Stimulated activated CD4-positive, alpha-beta T cell treated with anti-CD3 and anti-CD28 coated beads, TNF-alpha, amount 100 ng/mL, for 4 hours (primary cell): ENCODE measurements at regions not wholly inside any gene's neighbourhood (a gene's known extent, or its start where the extent isn't known, plus 50 kb on each side); places are given as distances from the start of the nearest gene placed in this dataset.
"Not testable (repeated sequence)": the region's sequence is repeated elsewhere in the genome, so short reads cannot be mapped to it uniquely, and the experiment has no call there.

Experiments
- DNase-seq, 3 experiments: peaks; one replicate each; pipeline ENCODE4 v3.0.0-alpha.2; 2020; ENCODE audit warnings: low read depth in 3 of 3

DNA sequence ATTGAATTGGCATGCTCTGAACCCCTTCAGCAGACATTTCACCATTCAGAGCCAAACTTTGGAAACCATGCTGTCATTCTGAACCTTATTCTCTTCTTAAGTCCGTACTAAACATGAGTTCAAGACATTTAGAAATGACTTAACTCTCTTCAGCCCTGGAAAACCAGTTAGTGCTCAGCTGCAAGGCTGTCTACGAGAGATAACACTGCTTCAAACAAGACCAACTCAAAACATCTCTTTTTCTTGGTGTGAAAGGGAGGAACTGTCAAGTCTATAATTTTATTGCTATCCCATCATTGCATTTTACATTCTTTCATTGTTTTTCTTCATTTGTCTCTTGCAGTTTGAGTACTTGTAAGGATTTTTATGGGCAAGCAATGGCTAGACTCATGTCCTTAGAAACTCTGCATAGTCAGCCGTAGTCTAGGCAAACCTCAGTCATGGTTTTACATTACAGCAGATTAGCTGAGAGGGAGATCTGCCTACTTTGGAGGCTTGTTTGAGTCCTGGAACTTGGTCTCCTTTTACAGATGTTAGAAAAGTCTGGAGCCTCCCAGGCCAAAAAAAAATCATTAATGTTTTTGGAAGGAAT lies 120.6 kb upstream of the JADE1 start:
- no peak for DNase-seq

DNA sequence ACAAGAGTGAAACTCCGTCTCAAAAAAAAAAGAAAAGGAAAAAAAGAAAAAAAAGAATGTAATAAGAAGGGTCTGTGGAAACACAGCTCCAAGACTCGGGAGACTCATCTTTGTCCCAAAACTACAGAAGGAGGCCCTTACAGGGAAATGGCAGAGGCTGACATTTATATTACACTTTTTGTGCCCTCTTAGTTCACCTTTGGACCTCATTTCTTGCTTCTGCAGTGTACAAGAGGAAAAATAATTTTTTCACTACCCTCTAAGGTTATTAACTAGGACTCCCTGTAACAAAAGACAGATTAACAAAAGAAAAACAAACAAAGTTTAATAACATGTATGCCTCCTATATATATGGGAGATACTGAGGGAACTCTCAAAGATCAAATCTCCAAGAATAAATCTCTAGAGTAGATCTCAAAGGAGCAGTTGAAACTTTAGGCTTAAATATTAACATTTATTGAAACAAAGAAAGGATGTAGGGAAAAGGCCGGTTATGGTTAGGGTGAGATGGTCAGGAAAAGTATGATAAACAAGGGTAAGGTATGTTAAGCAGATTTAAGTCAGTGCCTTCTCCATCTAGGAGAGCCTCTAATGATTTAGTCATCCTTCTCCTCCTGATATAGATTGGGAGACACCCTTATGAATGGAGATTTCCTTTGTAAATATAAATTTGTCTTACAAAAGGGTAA lies 121.3 kb upstream of the JADE1 start:
- DNase-seq = no peak

DNA sequence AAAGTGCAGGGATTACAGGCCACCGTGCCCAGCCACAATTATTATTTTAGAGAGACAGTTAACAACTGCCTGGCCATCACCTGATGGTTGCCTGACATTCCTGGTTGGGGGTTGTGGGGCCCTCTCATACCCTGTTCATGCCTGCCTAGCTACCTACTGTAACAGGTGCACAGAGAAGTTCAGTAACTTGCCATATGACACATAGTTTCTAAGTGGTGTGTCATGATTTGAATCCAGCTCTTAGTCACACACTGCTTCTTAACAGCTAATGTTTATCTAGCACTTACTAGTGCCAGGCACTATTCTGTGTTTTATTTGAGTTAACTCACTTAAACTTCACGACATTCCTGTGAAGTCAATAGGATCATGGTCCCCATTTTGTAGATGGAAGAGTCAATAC lies 122.7 kb upstream of the JADE1 start:
- no peak for DNase-seq

DNA sequence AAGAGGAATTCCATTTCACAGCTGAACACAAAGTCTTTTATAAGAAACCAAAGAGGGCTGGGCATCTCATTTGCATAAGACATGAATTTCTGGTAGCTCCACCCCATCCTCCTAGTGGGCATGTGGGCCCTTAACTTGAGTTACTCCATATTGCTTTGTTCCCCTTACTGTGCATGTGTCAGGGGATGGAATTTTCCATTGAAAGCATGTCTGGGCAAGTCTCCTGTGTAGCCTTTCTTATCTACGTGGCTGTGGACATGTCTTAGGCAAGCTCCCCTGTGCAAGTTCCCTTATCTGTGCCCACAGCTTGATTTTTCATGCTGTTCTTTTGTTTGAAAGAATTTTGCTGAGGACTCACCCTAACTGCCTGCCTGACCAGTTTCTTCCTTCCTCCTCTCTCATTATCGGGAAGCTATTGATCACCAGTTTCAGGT lies 123.5 kb upstream of the JADE1 start:
- no peak for DNase-seq

DNA sequence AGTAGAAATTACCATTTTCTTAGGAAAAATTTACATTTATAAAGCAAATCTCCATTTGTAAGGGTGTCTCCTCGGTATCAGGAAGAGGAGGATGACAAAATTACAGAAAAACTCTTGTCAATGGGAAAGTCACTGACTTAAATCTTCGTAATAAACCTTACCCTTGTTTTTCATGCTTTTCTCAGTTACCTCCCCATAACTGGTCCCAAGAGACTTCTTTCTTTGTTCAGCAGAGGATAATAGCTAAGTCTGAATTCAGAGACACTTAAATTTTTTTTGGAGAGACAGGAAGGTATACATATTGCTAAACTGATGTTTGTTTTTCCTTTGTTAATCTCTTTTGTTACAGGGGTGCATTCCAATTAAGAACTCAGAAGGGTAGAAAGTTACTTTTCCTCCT lies 125.5 kb upstream of the JADE1 start:
- DNase-seq = no peak

DNA sequence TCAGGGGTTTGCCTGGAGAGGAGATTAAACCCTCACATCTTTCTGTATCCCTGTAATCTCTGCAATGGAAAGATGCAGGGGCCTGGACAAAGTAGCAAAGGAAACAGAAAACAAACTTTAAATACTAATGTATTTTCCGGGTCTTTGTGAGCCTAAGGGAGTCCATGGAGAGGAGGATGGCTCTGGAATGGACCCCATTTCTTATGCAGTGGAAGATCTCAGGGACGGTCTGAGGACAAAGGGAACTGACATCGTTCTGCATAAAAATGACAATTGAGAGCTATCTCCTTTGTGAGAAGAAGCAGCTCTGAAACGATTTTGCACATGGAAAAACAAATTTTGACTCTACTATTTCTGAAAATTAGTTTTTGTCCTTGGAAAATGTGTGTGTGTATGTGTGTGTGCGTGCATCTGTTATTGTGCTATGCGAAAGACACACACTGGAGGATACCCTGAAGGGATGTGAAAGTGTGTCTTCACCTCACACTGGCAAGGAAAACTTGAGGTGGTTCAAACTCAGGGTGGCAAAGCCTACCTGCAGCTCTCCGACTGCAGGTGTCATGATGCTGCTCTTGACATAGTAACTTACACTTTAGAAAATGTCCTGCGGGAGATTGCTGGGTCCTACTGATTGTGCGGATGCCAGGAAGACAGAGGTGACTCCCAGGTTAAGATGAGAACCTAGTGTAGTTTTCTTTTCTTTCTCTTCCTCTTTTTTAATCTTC lies 126.4 kb upstream of the JADE1 start:
- no peak for DNase-seq

DNA sequence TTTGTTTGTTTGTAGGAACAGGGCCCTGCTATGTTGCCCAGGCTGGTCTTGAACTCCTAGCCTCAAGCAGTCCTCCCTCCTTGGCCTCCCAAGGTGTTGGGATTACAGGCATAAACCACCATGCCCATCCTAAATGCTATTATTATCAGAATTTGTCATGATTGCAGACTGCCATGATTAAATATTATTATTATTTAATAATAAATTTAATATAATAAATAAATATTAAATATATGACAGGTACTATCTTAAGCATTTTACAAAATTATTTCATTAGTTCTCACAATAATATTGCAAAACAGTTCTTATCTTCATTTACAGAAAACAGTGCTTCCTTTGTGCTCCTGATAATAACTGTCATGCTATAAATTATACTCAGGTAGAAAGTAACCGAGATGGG lies 133.4 kb upstream of the JADE1 start:
- DNase-seq = no peak

DNA sequence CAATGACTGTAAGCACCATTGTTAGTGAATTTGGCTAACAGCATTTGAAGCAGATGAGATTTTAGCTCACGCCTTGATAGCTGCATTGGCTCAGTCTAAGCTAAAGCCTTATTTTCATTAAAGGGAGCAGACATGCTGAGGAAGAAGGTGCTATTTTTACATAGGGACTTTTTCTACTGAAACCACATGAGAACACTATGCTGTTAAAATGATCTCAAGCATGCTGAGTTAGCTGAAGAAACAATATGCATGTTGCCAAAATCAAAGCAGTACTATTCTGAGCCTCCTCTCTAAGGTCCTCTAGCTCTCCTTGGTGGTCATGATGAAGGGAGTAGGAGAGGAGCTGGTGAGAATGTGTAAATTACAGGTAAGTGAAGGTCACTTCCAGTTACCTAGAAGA lies 134.4 kb upstream of the JADE1 start:
- DNase-seq = no peak

DNA sequence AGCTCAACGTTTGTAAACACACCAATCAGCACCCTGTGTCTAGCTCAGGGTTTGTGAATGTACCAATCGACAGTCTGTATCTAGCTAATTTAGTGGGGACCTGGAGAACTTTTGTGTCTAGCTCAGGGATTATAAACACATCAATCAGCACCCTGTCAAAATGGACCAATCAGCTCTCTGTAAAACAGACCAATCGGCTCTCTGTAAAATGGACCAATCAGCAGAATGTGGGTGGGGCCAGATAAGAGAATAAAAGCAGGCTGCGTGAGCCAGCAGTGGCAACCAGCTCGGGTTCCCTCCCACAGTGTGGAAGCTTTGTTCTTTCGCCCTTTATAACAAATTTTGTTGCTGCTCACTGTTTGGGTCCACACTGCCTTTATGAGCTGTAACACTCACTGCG lies 136.3 kb upstream of the JADE1 start:
- DNase-seq = not testable (repeated sequence)

DNA sequence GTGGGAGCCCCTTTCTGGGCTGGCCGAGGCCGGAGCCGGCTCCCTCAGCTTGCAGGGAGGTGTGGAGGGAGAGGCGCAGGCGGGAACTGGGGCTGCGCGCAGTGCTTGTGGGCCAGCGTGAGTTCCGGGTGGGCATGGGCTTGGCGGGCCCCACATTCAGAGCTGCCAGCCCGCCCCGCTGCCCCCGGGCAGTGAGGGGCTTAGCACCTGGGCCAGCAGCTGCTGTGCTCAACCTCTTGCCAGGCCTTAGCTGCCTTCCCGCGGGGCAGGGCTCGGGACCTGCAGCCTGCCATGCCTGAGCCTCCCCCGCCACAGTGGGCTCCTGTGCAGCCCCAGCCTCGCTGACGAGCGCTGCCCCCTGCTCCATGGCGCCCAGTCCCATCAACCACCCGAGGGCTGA lies 136.9 kb upstream of the JADE1 start:
- not testable (repeated sequence) for DNase-seq

DNA sequence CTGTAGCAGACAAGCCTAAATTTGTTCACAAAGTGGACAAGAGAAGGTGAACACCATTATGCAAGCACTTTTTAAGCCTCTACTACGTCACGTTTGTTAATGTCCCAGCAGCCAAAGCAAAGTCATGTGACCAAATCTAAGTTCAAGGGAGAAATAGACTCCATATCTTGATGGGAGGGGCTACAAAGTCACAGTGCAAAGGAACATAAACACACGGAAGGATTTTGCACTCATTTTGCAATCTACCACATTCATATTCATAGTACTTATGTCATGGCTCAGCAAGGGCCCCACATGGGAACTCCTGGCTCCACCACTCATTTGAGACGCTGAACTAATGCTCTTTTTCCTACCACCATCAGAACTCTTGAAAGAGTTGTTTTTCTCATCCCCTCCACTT lies 139.0 kb upstream of the JADE1 start:
- DNase-seq = no peak

DNA sequence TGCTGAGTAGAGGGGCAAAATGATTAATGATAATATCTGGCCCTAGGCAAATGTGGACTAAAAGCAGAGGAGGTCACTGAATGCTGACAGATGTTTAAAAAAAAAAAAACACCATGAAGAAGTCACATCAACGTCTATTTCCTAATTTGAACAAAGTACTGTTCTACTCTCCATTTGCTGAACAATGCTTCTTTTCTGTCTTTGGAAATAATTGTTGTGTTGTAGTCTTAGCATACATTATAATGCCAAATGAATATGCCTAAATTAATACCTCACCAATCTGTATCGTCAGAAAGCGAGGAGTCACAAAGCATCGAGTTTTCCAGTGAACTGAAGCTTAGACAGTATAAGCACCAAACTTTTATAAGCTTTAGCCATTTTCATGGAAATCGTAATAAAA lies 140.9 kb upstream of the JADE1 start:
- no peak for DNase-seq

DNA sequence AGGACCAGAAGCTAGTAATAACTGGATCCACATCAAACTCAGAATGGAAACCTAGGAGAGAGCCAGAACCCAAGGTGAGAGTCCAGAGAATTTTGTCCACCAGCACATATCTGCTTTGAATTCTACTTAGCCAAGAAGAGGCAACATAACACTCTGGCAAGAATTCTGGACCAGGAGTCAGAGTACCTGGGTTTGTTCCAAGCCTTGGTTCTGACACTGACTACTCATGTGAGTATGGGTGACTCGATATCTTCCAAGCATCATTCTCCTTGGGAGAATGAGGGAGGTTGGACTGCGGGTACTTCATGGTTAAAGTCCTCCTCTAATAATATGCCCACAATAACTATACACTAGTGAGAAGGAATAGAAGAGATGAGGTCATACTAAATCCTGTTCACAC lies 144.0 kb upstream of the JADE1 start:
- no peak for DNase-seq

DNA sequence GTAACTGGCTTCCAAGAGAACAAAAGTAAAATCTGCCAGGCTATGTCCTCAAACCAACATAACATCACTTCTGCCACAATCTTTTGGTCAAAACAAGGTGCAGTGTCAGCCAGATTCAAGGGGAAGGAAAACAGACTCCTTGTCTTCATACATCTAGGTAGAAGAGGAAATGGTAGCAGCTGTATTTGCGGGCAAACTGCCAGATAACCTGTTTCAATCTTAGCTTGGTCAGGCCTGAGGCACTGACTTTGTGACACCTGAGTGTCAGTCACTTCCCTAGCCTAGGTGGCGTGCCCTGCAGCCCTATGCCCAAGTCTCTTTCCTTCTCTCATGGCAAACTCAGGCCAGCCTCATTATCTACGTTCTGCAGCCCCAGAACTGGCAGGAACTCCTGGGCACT lies 146.2 kb upstream of the JADE1 start:
- DNase-seq = no peak

DNA sequence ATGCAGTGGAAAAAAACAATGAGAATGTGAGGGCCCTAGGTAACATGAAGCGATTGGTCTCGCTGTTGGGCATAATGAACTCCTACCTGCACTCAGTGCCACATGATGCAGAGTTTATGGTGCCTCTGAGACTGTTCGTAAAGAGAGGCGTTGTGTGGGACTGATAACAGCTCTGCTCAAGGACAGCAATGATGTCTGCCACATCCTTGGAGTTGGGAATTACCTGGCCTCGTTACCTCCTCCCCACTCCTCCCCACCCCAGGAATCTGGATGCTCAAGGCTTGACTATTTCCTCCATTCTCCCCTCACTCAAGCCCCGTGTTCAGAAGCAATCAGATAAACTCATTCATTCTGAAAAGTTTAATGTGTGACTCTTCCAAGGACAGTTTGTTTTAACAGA lies 148.0 kb upstream of the JADE1 start:
- DNase-seq = no peak

DNA sequence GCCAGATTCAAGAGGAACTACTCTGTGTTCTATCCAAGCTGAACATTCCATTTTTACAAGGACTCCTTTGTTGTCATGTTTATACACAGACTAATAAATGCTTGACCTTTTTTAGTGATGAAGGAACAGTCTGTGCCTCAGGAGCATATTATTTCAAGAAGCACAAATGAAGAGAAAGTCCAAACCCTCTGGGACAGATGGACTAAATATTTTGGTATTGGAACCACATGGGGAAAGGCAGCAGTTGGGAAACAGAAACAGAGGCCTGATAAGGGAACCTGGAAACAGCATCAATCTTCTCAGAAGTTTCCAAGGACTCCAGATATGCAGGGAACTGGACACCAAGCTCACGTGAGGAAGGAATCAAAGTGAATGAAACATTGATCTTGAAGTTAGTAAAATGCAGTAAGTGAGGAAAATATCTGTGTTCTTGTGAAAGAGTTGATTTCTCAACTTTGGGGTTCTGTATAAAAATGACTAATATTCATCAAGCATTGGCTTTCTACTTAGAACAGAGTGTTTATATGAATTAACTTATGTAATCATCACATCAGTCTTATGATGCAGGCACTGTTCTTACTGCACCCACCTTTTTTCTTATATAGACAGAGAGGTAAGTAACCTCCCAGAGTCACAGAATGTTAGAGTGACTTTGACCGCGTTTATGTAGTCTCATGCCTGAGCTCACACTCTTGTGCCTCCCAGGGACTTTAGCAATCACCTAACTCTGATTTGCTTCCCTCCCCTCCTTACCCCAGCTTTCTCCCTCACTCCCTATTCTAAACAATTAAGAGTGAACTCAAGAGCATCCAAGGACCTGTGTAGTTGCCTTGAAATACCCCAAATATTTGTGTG lies 148.9 kb upstream of the JADE1 start:
- DNase-seq = no peak

DNA sequence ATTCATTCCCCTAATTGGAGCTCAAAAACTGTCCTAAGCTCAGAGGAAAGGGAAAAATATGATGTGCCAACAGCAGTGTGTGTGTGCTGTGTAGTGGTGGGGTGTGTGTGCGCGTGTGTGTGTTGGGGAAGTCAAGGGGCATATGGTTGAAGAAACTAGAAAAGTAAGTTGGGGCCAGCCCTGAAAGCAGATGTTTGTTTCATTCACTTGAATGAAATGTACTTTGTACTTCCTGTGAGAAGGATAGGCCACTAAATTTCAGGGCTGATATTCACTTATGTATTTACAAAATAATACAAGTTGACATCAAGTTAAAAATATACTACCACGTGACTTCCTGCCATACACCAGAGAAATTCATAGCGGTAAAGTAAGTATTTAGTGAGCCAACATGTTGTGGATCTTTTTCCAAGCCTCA lies 151.3 kb upstream of the JADE1 start:
- DNase-seq = no peak

DNA sequence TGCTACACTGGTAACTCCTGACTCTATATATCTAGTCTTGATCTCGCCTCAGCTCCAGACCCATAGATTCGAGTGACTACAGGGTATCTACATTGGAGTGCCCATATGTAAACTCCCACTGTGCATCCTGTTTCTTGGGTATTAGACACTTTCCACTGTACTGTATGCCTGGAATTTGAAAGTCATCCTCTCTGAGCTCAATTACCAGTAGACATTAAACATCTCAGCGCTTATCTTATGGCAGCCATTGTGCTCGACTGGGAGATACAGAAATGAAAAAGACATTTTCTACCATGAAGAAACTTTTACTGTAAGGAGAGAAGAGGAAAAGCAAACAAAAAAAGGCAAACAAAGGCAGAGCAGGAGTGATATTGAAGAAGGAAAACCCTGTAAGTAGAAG lies 151.9 kb upstream of the JADE1 start:
- DNase-seq = no peak

DNA sequence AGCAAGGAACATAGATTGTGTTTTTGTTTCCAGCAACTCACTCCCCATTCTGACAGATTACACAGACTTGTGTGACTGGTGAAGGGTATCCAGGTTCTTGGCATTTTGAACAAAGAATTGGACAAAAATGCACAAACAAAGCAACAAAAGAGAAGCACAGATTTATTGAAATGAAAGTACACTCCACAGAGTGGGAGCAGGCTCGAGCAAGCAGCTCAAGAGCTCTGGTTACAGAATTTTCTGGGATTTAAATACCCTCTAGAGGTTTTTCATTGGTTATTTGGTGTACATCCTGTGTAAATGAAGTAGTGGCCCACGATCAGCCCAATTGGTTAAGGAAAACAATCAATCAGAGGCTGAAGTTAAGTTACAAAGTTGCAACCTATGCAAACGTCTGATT lies 155.0 kb upstream of the JADE1 start:
- DNase-seq = no peak

DNA sequence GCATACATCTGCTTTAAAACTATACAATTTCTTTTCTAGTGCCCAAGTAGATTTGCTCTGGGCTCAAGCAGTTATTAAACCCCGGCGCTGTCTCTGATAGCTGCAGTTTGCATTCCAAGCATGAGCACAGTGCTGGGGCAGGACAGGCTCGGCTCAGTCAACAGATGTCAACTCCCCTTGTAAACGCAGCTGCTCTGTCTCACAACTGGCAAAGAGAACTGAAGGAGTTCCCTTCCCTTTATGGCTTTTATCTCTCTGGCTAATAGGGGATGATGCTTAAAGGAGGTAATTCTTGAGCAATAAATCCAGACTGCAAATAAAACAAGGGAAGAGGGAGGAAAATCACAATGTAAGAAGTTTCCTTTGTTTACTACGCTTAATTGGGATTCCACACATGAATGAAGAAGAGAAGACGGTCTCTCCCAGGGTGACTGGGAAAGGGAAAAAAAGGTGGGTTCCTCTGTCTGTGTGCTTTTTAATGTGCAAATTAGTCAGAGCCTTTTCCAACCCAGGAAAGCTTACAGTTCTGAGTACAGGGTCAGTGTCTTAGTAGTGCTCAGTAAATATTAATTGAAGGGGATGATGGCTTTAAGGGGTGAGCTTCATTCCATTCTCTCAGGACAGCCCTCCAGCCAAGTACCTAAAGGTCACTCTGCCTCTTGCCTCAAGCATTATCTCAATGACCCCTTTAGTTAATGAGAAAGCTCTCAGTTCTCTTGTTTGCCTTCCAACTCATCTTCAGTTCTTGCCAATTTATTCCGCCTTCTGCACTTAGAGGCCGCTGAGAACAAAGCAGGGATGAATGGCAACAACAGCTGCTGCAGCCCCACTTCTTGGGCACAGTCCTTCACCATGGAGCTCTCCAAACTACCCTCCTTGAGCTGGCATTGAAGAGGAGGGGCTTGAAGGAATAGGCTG lies 155.7 kb upstream of the JADE1 start:
- no peak for DNase-seq

DNA sequence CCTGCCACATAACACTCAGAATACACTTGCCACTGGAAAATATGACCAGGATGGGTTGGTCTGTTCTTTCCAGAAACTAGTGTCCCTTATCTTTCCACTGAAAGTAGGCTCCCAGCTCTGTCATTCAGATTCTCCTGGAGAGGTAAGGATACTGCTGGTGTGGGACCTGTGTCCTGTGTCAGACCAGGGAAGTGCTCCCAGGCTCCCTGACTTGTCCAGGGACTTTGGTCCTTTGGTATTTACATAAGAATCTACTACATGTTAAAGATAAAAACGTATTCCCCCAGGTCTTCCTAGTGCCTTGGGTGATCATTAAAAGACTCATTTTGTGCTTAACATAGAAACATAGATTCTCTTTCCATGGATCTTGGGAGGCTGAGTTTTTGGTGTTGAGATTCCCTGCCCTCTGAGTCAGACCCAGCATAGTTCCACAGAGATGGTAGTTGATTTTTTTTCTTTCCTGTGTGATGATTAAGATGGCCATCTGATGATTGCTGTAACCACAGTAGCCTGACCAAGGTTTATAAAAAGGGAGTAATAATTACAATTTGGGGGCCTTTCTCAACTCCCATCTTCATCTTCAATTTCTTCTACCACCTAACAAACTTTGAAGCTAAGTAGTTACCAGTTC lies 159.8 kb upstream of the JADE1 start:
- no peak for DNase-seq
